ENCODE measurements at regions not wholly inside any gene's neighbourhood (a gene's known extent, or its start where the extent isn't known, plus 50 kb on each side); places are given as distances from the start of the nearest gene placed in this dataset.
"Not testable (repeated sequence)": the region's sequence is repeated elsewhere in the genome, so short reads cannot be mapped to it uniquely, and the experiment has no call there.

- no peak for DNase-seq
- no peaks in the 10 kb centered on the region for H3K9me3 ChIP-seq (ENCODE audit: control extremely low read depth in 1 of 5, control insufficient read depth in 4 of 5, insufficient read depth in 2 of 5, low read depth in 1 of 5, low read length in 4 of 5)
- WGBS (ENCODE audit: insufficient coverage), result 100% methylated on average over 1 of the region's 1 CpG
- CTCF ChIA-PET, result no interaction called here
- H3K4me1 ChIP-seq (ENCODE audit: control extremely low read depth in 1 of 4, control insufficient read depth in 4 of 4, insufficient read depth in 4 of 4, low read length in 3 of 4), result no peaks in the 10 kb centered on the region
- no peaks in the 10 kb centered on the region for H3K36me3 ChIP-seq (ENCODE audit: control insufficient read depth in 4 of 4, insufficient read depth in 4 of 4, low read length in 3 of 4)
- H3K27me3 ChIP-seq (replicated peaks in 2 of 5; ENCODE audit: control insufficient read depth in 4 of 5, insufficient read depth in 5 of 5, low read length in 4 of 5), result peaks cover 0 to 2% (median 0%) of the 10 kb centered on the region in 5 experiments
- no peak overlapping the region for H3K27ac ChIP-seq (ENCODE audit: insufficient read depth in 1 of 2, low read depth in 1 of 2, low read length in 2 of 2, poor library complexity in 1 of 2, severe bottlenecking in 2 of 2)
- POLR2A ChIA-PET, result no interaction called here
- no peak overlapping the region for H3K4me3 ChIP-seq (ENCODE audit: control insufficient read depth in 1 of 7, extremely low read depth in 1 of 7, insufficient read depth in 4 of 7, low read depth in 2 of 7, low read length in 6 of 7)
Observed at GRCh38 chr4:127484117-127484516, 148.6 kb upstream of the INTU start.

- H3K9me3 ChIP-seq (ENCODE audit: control extremely low read depth in 1 of 5, control insufficient read depth in 4 of 5, insufficient read depth in 2 of 5, low read depth in 1 of 5, low read length in 4 of 5), result no peaks in the 10 kb centered on the region
- peaks cover 0 to 2% (median 0%) of the 10 kb centered on the region in 5 experiments for H3K27me3 ChIP-seq (replicated peaks in 2 of 5; ENCODE audit: control insufficient read depth in 4 of 5, insufficient read depth in 5 of 5, low read length in 4 of 5)
- H3K27ac ChIP-seq (ENCODE audit: insufficient read depth in 1 of 2, low read depth in 1 of 2, low read length in 2 of 2, poor library complexity in 1 of 2, severe bottlenecking in 2 of 2), result no peak overlapping the region
- no peaks in the 10 kb centered on the region for H3K36me3 ChIP-seq (ENCODE audit: control insufficient read depth in 4 of 4, insufficient read depth in 4 of 4, low read length in 3 of 4)
- no peak for DNase-seq
- POLR2A ChIA-PET, result no interaction called here
- H3K4me1 ChIP-seq (ENCODE audit: control extremely low read depth in 1 of 4, control insufficient read depth in 4 of 4, insufficient read depth in 4 of 4, low read length in 3 of 4), result no peaks in the 10 kb centered on the region
- no peak overlapping the region for H3K4me3 ChIP-seq (ENCODE audit: control insufficient read depth in 1 of 7, extremely low read depth in 1 of 7, insufficient read depth in 4 of 7, low read depth in 2 of 7, low read length in 6 of 7)
- WGBS (ENCODE audit: insufficient coverage), result 100% methylated on average over 1 of the region's 1 CpG
- CTCF ChIA-PET, result no interaction called here
Observed at GRCh38 chr4:127486248-127486647, 146.5 kb upstream of the INTU start.

- POLR2A ChIA-PET, result no interaction called here
- H3K4me3 ChIP-seq (ENCODE audit: control insufficient read depth in 1 of 7, extremely low read depth in 1 of 7, insufficient read depth in 4 of 7, low read depth in 2 of 7, low read length in 6 of 7), result no peak overlapping the region
- H3K36me3 ChIP-seq (ENCODE audit: control insufficient read depth in 4 of 4, insufficient read depth in 4 of 4, low read length in 3 of 4), result no peaks in the 10 kb centered on the region
- H3K9me3 ChIP-seq (ENCODE audit: control extremely low read depth in 1 of 5, control insufficient read depth in 4 of 5, insufficient read depth in 2 of 5, low read depth in 1 of 5, low read length in 4 of 5), result no peaks in the 10 kb centered on the region
- no peak overlapping the region for H3K27ac ChIP-seq (ENCODE audit: insufficient read depth in 1 of 2, low read depth in 1 of 2, low read length in 2 of 2, poor library complexity in 1 of 2, severe bottlenecking in 2 of 2)
- no peak for DNase-seq
- CTCF ChIA-PET, result interaction anchor here (1.1 kb wide), 1 partner anchor 10 kb away, joined by 3 read pairs; no protein-coding TSS in a partner anchor
- H3K4me1 ChIP-seq (ENCODE audit: control extremely low read depth in 1 of 4, control insufficient read depth in 4 of 4, insufficient read depth in 4 of 4, low read length in 3 of 4), result no peaks in the 10 kb centered on the region
- H3K27me3 ChIP-seq (replicated peaks in 2 of 5; ENCODE audit: control insufficient read depth in 4 of 5, insufficient read depth in 5 of 5, low read length in 4 of 5), result no peaks in the 10 kb centered on the region
Observed at GRCh38 chr4:127491571-127491970, 141.2 kb upstream of the INTU start.

GRCh38 chr4:127496875-127497274, 135.9 kb upstream of the INTU start:
- 84% methylated on average over 8 of the region's 9 CpGs for WGBS (ENCODE audit: insufficient coverage)
- DNase-seq, CTCF ChIA-PET: not testable (repeated sequence)

GRCh38 chr4:127498366-127498765, 134.4 kb upstream of the INTU start:
- Histone ChIP-seq H3K4me3 (ENCODE audit: control insufficient read depth in 1 of 7, extremely low read depth in 1 of 7, insufficient read depth in 4 of 7, low read depth in 2 of 7, low read length in 6 of 7) (no peak overlapping the region), H3K36me3 (ENCODE audit: control insufficient read depth in 4 of 4, insufficient read depth in 4 of 4, low read length in 3 of 4) (no peaks in the 10 kb centered on the region), H3K27ac (ENCODE audit: insufficient read depth in 1 of 2, low read depth in 1 of 2, low read length in 2 of 2, poor library complexity in 1 of 2, severe bottlenecking in 2 of 2) (no peak overlapping the region), H3K4me1 (ENCODE audit: control extremely low read depth in 1 of 4, control insufficient read depth in 4 of 4, insufficient read depth in 4 of 4, low read length in 3 of 4) (peaks cover 0 to 13% (median 2%) of the 10 kb centered on the region in 4 experiments), H3K9me3 (ENCODE audit: control extremely low read depth in 1 of 5, control insufficient read depth in 4 of 5, insufficient read depth in 2 of 5, low read depth in 1 of 5, low read length in 4 of 5) (no peaks in the 10 kb centered on the region), H3K27me3 (replicated peaks in 2 of 5; ENCODE audit: control insufficient read depth in 4 of 5, insufficient read depth in 5 of 5, low read length in 4 of 5) (no peaks in the 10 kb centered on the region)
- DNase-seq, result no peak
- ChIA-PET POLR2A (no interaction called here), CTCF (no interaction called here)

More at GRCh38 chr4:127496875-127497274, 135.9 kb upstream of the INTU start:
- POLR2A ChIA-PET; H3K36me3 ChIP-seq (ENCODE audit: control insufficient read depth in 4 of 4, insufficient read depth in 4 of 4, low read length in 3 of 4); H3K4me1 ChIP-seq (ENCODE audit: control extremely low read depth in 1 of 4, control insufficient read depth in 4 of 4, insufficient read depth in 4 of 4, low read length in 3 of 4); H3K4me3 ChIP-seq (ENCODE audit: control insufficient read depth in 1 of 7, extremely low read depth in 1 of 7, insufficient read depth in 4 of 7, low read depth in 2 of 7, low read length in 6 of 7); H3K27me3 ChIP-seq (replicated peaks in 2 of 5; ENCODE audit: control insufficient read depth in 4 of 5, insufficient read depth in 5 of 5, low read length in 4 of 5); H3K9me3 ChIP-seq (ENCODE audit: control extremely low read depth in 1 of 5, control insufficient read depth in 4 of 5, insufficient read depth in 2 of 5, low read depth in 1 of 5, low read length in 4 of 5); H3K27ac ChIP-seq (ENCODE audit: insufficient read depth in 1 of 2, low read depth in 1 of 2, low read length in 2 of 2, poor library complexity in 1 of 2, severe bottlenecking in 2 of 2): not testable (repeated sequence)

- Histone ChIP-seq H3K4me1 (ENCODE audit: control extremely low read depth in 1 of 4, control insufficient read depth in 4 of 4, insufficient read depth in 4 of 4, low read length in 3 of 4) (peaks cover 0 to 16% (median 2%) of the 10 kb centered on the region in 4 experiments), H3K27me3 (replicated peaks in 2 of 5; ENCODE audit: control insufficient read depth in 4 of 5, insufficient read depth in 5 of 5, low read length in 4 of 5) (no peaks in the 10 kb centered on the region), H3K36me3 (ENCODE audit: control insufficient read depth in 4 of 4, insufficient read depth in 4 of 4, low read length in 3 of 4) (no peaks in the 10 kb centered on the region), H3K27ac (ENCODE audit: insufficient read depth in 1 of 2, low read depth in 1 of 2, low read length in 2 of 2, poor library complexity in 1 of 2, severe bottlenecking in 2 of 2) (no peak overlapping the region), H3K9me3 (ENCODE audit: control extremely low read depth in 1 of 5, control insufficient read depth in 4 of 5, insufficient read depth in 2 of 5, low read depth in 1 of 5, low read length in 4 of 5) (no peaks in the 10 kb centered on the region), H3K4me3 (ENCODE audit: control insufficient read depth in 1 of 7, extremely low read depth in 1 of 7, insufficient read depth in 4 of 7, low read depth in 2 of 7, low read length in 6 of 7) (no peak overlapping the region)
- ChIA-PET CTCF (no interaction called here), POLR2A (no interaction called here)
- DNase-seq, result no peak
- WGBS (ENCODE audit: insufficient coverage), result 100% methylated on average over 2 of the region's 2 CpGs
Observed at GRCh38 chr4:127500242-127500641, 132.5 kb upstream of the INTU start.

- CTCF ChIA-PET, result no interaction called here
- Histone ChIP-seq H3K4me3 (ENCODE audit: control insufficient read depth in 1 of 7, extremely low read depth in 1 of 7, insufficient read depth in 4 of 7, low read depth in 2 of 7, low read length in 6 of 7) (no peak overlapping the region), H3K27me3 (replicated peaks in 2 of 5; ENCODE audit: control insufficient read depth in 4 of 5, insufficient read depth in 5 of 5, low read length in 4 of 5) (no peaks in the 10 kb centered on the region), H3K9me3 (ENCODE audit: control extremely low read depth in 1 of 5, control insufficient read depth in 4 of 5, insufficient read depth in 2 of 5, low read depth in 1 of 5, low read length in 4 of 5) (no peaks in the 10 kb centered on the region), H3K36me3 (ENCODE audit: control insufficient read depth in 4 of 4, insufficient read depth in 4 of 4, low read length in 3 of 4) (no peaks in the 10 kb centered on the region), H3K4me1 (ENCODE audit: control extremely low read depth in 1 of 4, control insufficient read depth in 4 of 4, insufficient read depth in 4 of 4, low read length in 3 of 4) (peaks cover 0 to 16% (median 2%) of the 10 kb centered on the region in 4 experiments), H3K27ac (ENCODE audit: insufficient read depth in 1 of 2, low read depth in 1 of 2, low read length in 2 of 2, poor library complexity in 1 of 2, severe bottlenecking in 2 of 2) (peak overlapping the region in 1 of 2 experiments; percentile 36)
- POLR2A ChIA-PET, result no interaction called here
- peak in 2 of 3 donors; percentile 47 to 68 for DNase-seq
Observed at GRCh38 chr4:127501103-127501502, 131.7 kb upstream of the INTU start.
